Gastrocnemius medialis (tissue), 4 donors: ENCODE measurements at regions not wholly inside any gene's neighbourhood (a gene's known extent, or its start where the extent isn't known, plus 50 kb on each side); places are given as distances from the start of the nearest gene placed in this dataset.

ENCODE experiments used
- CTCF ChIP-seq, 5 experiments: fragments of 450-650 bp in 3 of 5; fragments of 200-600 bp in 2 of 5; sonication (generic) in 2 of 5; IDR thresholded peaks in 4 of 5; conservative IDR thresholded peaks in 1 of 5; 1 replicate in 4 of 5; 2 replicates in 1 of 5; pipeline ENCODE4 v1.5.1; 2016 to 2019; ENCODE audit warnings: antibody characterized with exemption in 5 of 5, mild to moderate bottlenecking in 3 of 5, moderate library complexity in 3 of 5
- POLR2A ChIP-seq, 2 donors: fragments of 450-650 bp; IDR thresholded peaks; one replicate each; pipeline ENCODE4 v1.6.1; 2017; ENCODE audit warnings: antibody characterized with exemption in 2 of 2, mild to moderate bottlenecking in 2 of 2, moderate library complexity in 2 of 2

GRCh38 chr6:156618600-156619205 lies 158.5 kb upstream of the ARID1B start:
- TF ChIP-seq CTCF (IDR thresholded peaks at IDR 0.05 in 4 of 5, conservative IDR thresholded peaks at IDR 0.05 in 1 of 5) = no peak
- no peak for TF ChIP-seq POLR2A (IDR thresholded peaks at IDR 0.05)
